ENCODE measurements at regions not wholly inside any gene's neighbourhood (a gene's known extent, or its start where the extent isn't known, plus 50 kb on each side); places are given as distances from the start of the nearest gene placed in this dataset.

DNA sequence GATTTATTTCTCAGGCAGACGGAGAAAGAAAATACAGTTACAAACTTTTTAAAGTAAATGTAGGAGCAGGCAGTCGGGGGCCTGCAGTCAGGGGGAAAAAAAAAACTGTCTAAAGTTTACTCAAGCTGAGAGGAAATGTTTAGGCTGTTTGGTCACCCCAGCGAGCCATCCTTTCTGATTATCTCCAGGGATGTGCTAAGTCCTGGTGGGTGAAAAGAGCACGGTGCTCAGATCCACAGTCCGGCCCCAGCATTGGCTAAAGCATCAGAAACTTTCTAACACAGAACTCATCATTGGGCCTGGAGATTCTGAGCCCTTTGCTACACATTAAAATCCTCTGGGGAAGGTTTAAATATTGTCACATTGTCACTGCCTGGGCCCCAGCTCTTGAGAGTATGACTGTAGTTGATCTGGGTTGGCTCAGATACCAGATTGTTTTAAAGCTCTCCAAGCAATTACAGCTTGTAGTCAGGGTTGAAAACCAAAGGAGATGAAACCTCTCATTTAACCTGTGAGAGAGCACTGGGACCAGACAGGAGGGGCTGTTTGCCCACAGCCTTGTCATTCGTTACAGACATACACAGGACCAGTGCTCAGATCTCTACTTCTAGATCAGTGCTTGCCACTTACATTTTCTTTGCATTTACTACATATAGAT lies 131.1 kb upstream of the HTR2A start:
- no peak for TF ChIP-seq POLR2A (IDR thresholded peaks at IDR 0.05; ENCODE audit: extremely low read depth, insufficient read length)
- TF ChIP-seq, protein P1, sequence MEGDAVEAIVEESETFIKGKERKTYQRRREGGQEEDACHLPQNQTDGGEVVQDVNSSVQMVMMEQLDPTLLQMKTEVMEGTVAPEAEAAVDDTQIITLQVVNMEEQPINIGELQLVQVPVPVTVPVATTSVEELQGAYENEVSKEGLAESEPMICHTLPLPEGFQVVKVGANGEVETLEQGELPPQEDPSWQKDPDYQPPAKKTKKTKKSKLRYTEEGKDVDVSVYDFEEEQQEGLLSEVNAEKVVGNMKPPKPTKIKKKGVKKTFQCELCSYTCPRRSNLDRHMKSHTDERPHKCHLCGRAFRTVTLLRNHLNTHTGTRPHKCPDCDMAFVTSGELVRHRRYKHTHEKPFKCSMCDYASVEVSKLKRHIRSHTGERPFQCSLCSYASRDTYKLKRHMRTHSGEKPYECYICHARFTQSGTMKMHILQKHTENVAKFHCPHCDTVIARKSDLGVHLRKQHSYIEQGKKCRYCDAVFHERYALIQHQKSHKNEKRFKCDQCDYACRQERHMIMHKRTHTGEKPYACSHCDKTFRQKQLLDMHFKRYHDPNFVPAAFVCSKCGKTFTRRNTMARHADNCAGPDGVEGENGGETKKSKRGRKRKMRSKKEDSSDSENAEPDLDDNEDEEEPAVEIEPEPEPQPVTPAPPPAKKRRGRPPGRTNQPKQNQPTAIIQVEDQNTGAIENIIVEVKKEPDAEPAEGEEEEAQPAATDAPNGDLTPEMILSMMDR (IDR thresholded peaks at IDR 0.05; ENCODE audit: low read depth, low read length), result no peak
- TF ChIP-seq MAX (IDR thresholded peaks at IDR 0.05; ENCODE audit: low read depth, low read length), result no peak
- no peak for TF ChIP-seq MYC (IDR thresholded peaks at IDR 0.05; ENCODE audit: low read depth, low read length)

Measured in NB4 (cell line).